ENCODE measurements at regions not wholly inside any gene's neighbourhood (a gene's known extent, or its start where the extent isn't known, plus 50 kb on each side); places are given as distances from the start of the nearest gene placed in this dataset.

DNA sequence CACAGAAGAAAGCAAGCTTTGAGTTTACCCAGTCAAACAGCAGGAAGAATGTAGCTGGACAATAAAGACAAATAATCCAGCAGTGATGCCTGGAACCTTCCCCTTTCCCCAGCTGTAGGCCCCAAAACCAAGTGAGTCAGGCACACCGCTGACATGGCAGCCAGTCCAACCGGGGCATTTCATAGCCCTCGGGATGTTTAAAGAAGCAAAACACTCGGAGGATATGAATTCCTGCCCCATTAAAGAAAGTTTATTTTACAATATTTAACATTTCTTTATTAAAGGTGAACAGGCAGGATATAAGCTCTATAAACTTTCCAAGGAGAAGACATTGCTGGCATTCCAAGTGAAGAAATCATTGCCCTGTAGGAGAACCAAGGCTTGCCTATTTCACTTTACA lies 507.6 kb upstream of the TNP1 start:
- no peak overlapping the region for H3K27ac Mint-ChIP-seq
- ATAC-seq (ENCODE audit: low read depth in 2 of 2), result no peak
- DNase-seq, result no peak
- H3K27me3 Mint-ChIP-seq, result peaks cover 6 to 11% (median 8%) of the 10 kb centered on the region in 3 donors
- H3K36me3 Mint-ChIP-seq, result peaks cover 3 to 5% of the 10 kb centered on the region in 2 donors
- peaks cover 0 to 4% (median 0%) of the 10 kb centered on the region in 7 donors for H3K9me3 Mint-ChIP-seq
- H3K4me1 Mint-ChIP-seq, result peaks cover 6 to 12% (median 9%) of the 10 kb centered on the region in 3 donors
- H3K4me3 Mint-ChIP-seq, result no peak overlapping the region

DNA sequence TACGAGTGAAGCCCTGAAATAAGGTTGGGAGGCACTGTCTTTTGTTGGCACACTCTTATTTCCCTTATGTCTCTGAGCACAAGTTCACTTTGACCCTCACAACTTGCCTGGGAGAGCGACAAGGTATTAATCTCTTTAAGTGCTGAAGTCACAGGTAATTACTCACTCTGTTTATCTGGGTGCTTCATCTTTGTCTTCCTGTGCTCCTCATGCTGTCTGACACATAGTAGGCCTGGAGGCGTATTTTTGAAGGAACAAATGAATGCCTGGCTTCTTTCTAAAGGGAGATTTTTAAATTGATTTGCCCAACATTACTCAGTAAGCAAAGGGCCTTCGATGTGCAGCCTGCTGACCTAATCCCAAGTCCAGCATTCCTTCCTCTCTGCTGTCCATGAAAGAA lies 507.1 kb upstream of the TNP1 start:
- Mint-ChIP-seq H3K27ac (no peak overlapping the region), H3K27me3 (peaks cover 6 to 10% (median 8%) of the 10 kb centered on the region in 3 donors), H3K4me3 (no peak overlapping the region), H3K4me1 (peaks cover 6 to 12% (median 9%) of the 10 kb centered on the region in 3 donors), H3K9me3 (peaks cover 0 to 4% (median 0%) of the 10 kb centered on the region in 7 donors), H3K36me3 (peaks cover 3 to 5% of the 10 kb centered on the region in 2 donors)
- ATAC-seq (ENCODE audit: low read depth in 2 of 2) (no peak), DNase-seq (no peak)

- H3K27ac Mint-ChIP-seq, result no peak overlapping the region
- H3K27me3 Mint-ChIP-seq, result peaks cover 6 to 13% (median 10%) of the 10 kb centered on the region in 3 donors
- peaks cover 6 to 12% (median 9%) of the 10 kb centered on the region in 3 donors for H3K4me1 Mint-ChIP-seq
- no peak for ATAC-seq (ENCODE audit: low read depth in 2 of 2)
- H3K9me3 Mint-ChIP-seq, result peaks cover 0 to 4% (median 0%) of the 10 kb centered on the region in 7 donors
- H3K36me3 Mint-ChIP-seq, result peaks cover 3 to 5% of the 10 kb centered on the region in 2 donors
- DNase-seq, result no peak
- H3K4me3 Mint-ChIP-seq, result no peak overlapping the region
Measured at GRCh38 chr2:217366266-217366895, 506.5 kb upstream of the TNP1 start.

GRCh38 chr2:217365656-217366055 lies 505.8 kb upstream of the TNP1 start:
- Mint-ChIP-seq H3K9me3 (peaks cover 0 to 4% (median 0%) of the 10 kb centered on the region in 7 donors), H3K27me3 (peaks cover 6 to 13% (median 10%) of the 10 kb centered on the region in 3 donors), H3K36me3 (peaks cover 3 to 4% of the 10 kb centered on the region in 2 donors), H3K4me1 (peaks cover 6 to 12% (median 9%) of the 10 kb centered on the region in 3 donors), H3K27ac (no peak overlapping the region), H3K4me3 (no peak overlapping the region)
- ATAC-seq (ENCODE audit: low read depth in 2 of 2), result no peak
- no peak for DNase-seq

DNA sequence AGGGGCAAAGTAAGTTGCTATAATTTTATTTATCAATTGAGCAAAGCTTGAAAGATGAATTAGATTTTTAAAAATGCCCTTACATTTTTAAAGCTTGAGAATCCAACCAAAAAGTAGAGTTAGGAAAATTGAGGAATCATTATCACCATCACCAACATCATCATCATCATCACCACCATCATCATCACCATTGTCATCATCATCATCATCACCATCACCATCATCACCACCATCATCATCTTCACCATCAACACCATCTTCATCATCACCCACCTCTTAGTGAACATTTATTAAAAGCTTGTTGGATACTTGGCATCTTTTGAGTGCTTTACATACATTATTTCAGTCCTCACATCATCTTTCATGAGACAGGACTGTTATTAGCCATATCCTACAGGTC lies 504.4 kb upstream of the TNP1 start:
- no peak overlapping the region for H3K27ac Mint-ChIP-seq
- H3K36me3 Mint-ChIP-seq, result peaks cover 0 to 3% of the 10 kb centered on the region in 2 donors
- peaks cover 0 to 4% (median 0%) of the 10 kb centered on the region in 7 donors for H3K9me3 Mint-ChIP-seq
- H3K27me3 Mint-ChIP-seq, result peaks cover 6 to 23% (median 10%) of the 10 kb centered on the region in 3 donors
- no peak for ATAC-seq (ENCODE audit: low read depth in 2 of 2)
- H3K4me1 Mint-ChIP-seq, result peaks cover 6 to 12% (median 9%) of the 10 kb centered on the region in 3 donors
- no peak for DNase-seq
- no peak overlapping the region for H3K4me3 Mint-ChIP-seq

DNA sequence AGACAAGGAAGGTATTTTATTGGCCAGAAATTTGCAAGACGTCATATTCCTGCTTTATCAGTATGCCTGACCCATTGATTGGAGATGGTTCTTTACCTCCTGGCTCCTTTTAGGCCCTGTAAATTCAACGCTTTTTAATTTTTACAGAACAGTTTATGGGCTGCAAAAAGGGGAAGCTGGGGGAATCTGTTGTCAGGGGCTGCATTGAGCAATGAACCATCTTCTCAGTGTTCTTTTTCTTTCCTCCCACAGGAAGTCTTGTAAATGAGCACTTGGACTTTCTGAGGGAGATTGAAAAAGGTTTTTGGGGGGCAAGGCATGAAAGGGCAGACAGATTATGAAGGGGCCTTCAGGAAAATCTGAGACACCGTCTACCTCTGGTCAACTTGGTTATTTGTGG lies 503.6 kb upstream of the TNP1 start:
- peaks cover 5 to 25% (median 14%) of the 10 kb centered on the region in 3 donors for H3K27me3 Mint-ChIP-seq
- H3K4me1 Mint-ChIP-seq, result peaks cover 6 to 12% (median 9%) of the 10 kb centered on the region in 3 donors
- H3K36me3 Mint-ChIP-seq, result peaks cover 0 to 6% of the 10 kb centered on the region in 2 donors
- no peak overlapping the region for H3K4me3 Mint-ChIP-seq
- ATAC-seq (ENCODE audit: low read depth in 2 of 2), result no peak
- DNase-seq, result no peak
- H3K27ac Mint-ChIP-seq, result no peak overlapping the region
- peaks cover 0 to 4% (median 0%) of the 10 kb centered on the region in 7 donors for H3K9me3 Mint-ChIP-seq

GRCh38 chr2:217362710-217363109 lies 502.8 kb upstream of the TNP1 start:
- H3K9me3 Mint-ChIP-seq, result peaks cover 0 to 4% (median 0%) of the 10 kb centered on the region in 7 donors
- DNase-seq (no peak), ATAC-seq (ENCODE audit: low read depth in 2 of 2) (no peak)
- peaks cover 10 to 25% (median 18%) of the 10 kb centered on the region in 3 donors for H3K27me3 Mint-ChIP-seq
- no peak overlapping the region for H3K4me3 Mint-ChIP-seq
- no peak overlapping the region for H3K27ac Mint-ChIP-seq
- peaks cover 6 to 12% (median 9%) of the 10 kb centered on the region in 3 donors for H3K4me1 Mint-ChIP-seq
- H3K36me3 Mint-ChIP-seq, result peaks cover 0 to 8% of the 10 kb centered on the region in 2 donors

DNA sequence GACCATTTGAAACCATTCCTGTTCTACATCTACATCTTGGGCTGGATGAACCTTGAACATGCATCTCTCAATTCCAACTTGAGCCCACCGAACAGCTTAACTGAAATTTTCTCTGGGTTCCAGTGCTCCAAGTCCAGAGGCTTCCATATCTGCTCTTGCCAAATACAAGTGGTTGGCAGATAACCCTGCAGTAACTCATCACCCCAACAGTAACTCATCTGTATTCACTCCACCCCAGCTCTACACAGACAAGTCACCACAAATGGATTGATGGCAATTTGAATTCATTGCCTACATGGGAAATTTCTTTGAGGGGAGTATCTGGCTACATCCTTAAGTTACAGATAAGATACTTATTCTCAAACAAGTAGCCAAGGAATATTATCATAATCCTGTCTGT lies 502.4 kb upstream of the TNP1 start:
- peaks cover 10 to 25% (median 18%) of the 10 kb centered on the region in 3 donors for H3K27me3 Mint-ChIP-seq
- DNase-seq (no peak), ATAC-seq (ENCODE audit: low read depth in 2 of 2) (no peak)
- H3K36me3 Mint-ChIP-seq, result peaks cover 0 to 8% of the 10 kb centered on the region in 2 donors
- no peak overlapping the region for H3K27ac Mint-ChIP-seq
- no peak overlapping the region for H3K4me3 Mint-ChIP-seq
- peaks cover 6 to 12% (median 9%) of the 10 kb centered on the region in 3 donors for H3K4me1 Mint-ChIP-seq
- H3K9me3 Mint-ChIP-seq, result peaks cover 0 to 4% (median 0%) of the 10 kb centered on the region in 7 donors

GRCh38 chr2:217361483-217361880 lies 501.6 kb upstream of the TNP1 start:
- peaks cover 6 to 12% (median 9%) of the 10 kb centered on the region in 3 donors for H3K4me1 Mint-ChIP-seq

DNA sequence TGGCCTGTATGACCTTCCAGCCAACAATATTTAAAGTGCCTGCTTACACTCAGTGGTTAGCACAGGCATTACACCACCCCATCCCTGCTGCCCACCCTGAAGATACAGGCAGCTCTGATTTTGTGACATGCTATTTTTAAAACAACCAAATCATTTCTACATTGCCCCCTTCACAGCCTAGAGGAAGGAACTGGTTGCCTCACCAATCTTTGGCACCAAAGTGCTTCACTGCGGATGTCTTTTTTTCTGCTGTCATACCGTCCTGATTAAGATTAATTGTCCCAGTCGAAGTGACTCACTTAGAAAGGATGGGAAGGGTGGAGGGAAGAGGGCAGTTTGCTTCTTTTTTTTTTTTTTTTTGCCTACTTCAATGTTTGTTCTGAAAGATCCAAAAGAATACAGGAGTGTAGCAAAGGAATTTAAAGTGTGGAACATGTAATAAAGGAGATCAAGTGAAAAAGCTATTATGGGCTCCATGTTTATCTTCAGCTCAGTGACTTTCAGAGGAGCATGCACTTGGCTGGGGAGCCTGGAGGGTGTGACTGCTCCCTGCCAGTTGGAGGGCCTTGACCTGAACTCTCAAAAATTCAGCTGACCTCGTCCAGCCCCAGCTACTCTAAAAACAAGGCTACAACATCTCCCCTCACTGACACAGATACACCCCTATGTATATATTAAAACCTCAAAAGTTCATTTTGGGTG lies 501.1 kb upstream of the TNP1 start:
- H3K4me3 Mint-ChIP-seq, result no peak overlapping the region
- H3K27me3 Mint-ChIP-seq, result peaks cover 10 to 25% (median 18%) of the 10 kb centered on the region in 3 donors
- H3K9me3 Mint-ChIP-seq, result peaks cover 0 to 4% (median 0%) of the 10 kb centered on the region in 7 donors
- peaks cover 0 to 8% of the 10 kb centered on the region in 2 donors for H3K36me3 Mint-ChIP-seq
- DNase-seq (no peak), ATAC-seq (ENCODE audit: low read depth in 2 of 2) (no peak)
- H3K4me1 Mint-ChIP-seq, result peaks cover 6 to 12% (median 9%) of the 10 kb centered on the region in 3 donors
- no peak overlapping the region for H3K27ac Mint-ChIP-seq

More at GRCh38 chr2:217361483-217361880, 501.6 kb upstream of the TNP1 start:
- Mint-ChIP-seq H3K9me3 (peaks cover 0 to 4% (median 0%) of the 10 kb centered on the region in 7 donors), H3K27ac (no peak overlapping the region), H3K27me3 (peaks cover 10 to 25% (median 18%) of the 10 kb centered on the region in 3 donors), H3K4me3 (no peak overlapping the region), H3K36me3 (peaks cover 0 to 8% of the 10 kb centered on the region in 2 donors)
- ATAC-seq (ENCODE audit: low read depth in 2 of 2) (no peak), DNase-seq (no peak)

- Mint-ChIP-seq H3K4me1 (peaks cover 6 to 12% (median 9%) of the 10 kb centered on the region in 3 donors), H3K9me3 (peaks cover 0 to 4% (median 0%) of the 10 kb centered on the region in 7 donors)
Measured at GRCh38 chr2:217360111-217360510, 500.2 kb upstream of the TNP1 start.

GRCh38 chr2:217357886-217358620 lies 498.2 kb upstream of the TNP1 start:
- Mint-ChIP-seq H3K27ac (no peak overlapping the region), H3K27me3 (peaks cover 27 to 35% (median 30%) of the 10 kb centered on the region in 3 donors), H3K36me3 (peaks cover 6 to 14% of the 10 kb centered on the region in 2 donors), H3K4me1 (peaks cover 0 to 1% (median 0%) of the 10 kb centered on the region in 3 donors), H3K9me3 (peaks cover 0 to 6% (median 0%) of the 10 kb centered on the region in 7 donors), H3K4me3 (no peak overlapping the region)
- ATAC-seq (ENCODE audit: low read depth in 2 of 2) (no peak), DNase-seq (no peak)

More at GRCh38 chr2:217360111-217360510, 500.2 kb upstream of the TNP1 start:
- DNase-seq, result no peak
- H3K36me3 Mint-ChIP-seq, result peaks cover 0 to 9% of the 10 kb centered on the region in 2 donors
- no peak for ATAC-seq (ENCODE audit: low read depth in 2 of 2)
- H3K4me3 Mint-ChIP-seq, result no peak overlapping the region
- no peak overlapping the region for H3K27ac Mint-ChIP-seq
- peaks cover 12 to 25% (median 21%) of the 10 kb centered on the region in 3 donors for H3K27me3 Mint-ChIP-seq

DNA sequence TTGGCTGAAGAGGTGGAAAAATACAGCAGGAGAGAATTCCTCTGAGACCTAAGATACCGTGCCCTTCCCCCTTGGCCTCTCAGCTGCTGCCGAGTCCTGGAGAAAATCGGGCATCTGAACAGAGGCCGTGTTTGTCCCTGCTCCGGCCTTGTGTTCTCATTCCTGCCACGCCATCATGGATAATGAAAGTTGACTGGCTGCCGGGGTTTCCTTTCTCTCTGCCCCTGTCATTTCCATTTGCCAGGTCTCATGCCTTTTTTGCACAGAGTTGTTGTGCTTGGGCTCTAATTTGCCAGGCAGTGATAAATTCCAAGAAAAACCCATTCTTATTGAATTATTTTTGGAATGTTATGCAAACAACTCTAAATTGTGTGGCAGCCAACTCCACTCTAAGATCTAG lies 496.9 kb upstream of the TNP1 start:
- ATAC-seq (ENCODE audit: low read depth in 2 of 2), result no peak
- peaks cover 6 to 14% of the 10 kb centered on the region in 2 donors for H3K36me3 Mint-ChIP-seq
- no peak for DNase-seq
- no peaks in the 10 kb centered on the region for H3K4me1 Mint-ChIP-seq
- peaks cover 0 to 6% (median 0%) of the 10 kb centered on the region in 7 donors for H3K9me3 Mint-ChIP-seq
- no peak overlapping the region for H3K27ac Mint-ChIP-seq
- no peak overlapping the region for H3K4me3 Mint-ChIP-seq
- H3K27me3 Mint-ChIP-seq, result peaks cover 29 to 30% (median 29%) of the 10 kb centered on the region in 3 donors
